Thyroid gland (tissue), 4 donors: ENCODE measurements at regions not wholly inside any gene's neighbourhood (a gene's known extent, or its start where the extent isn't known, plus 50 kb on each side); places are given as distances from the start of the nearest gene placed in this dataset.

Experiments
- CTCF ChIP-seq, 6 experiments: fragments of 200-600 bp in 3 of 6; fragments of 450-650 bp in 3 of 6; sonication (generic) in 3 of 6; IDR thresholded peaks; one replicate each; pipeline ENCODE4 v1.5.1; 2016 to 2019; ENCODE audit warnings: antibody characterized with exemption in 6 of 6, mild to moderate bottlenecking in 2 of 6, inconsistent platforms in 1 of 6, moderate library complexity in 1 of 6
- POLR2A ChIP-seq, 2 donors: fragments of 450-650 bp; IDR thresholded peaks; one replicate each; pipeline ENCODE4 v1.6.1; 2017; ENCODE audit warnings: antibody characterized with exemption in 2 of 2, mild to moderate bottlenecking in 2 of 2, moderate library complexity in 1 of 2

DNA sequence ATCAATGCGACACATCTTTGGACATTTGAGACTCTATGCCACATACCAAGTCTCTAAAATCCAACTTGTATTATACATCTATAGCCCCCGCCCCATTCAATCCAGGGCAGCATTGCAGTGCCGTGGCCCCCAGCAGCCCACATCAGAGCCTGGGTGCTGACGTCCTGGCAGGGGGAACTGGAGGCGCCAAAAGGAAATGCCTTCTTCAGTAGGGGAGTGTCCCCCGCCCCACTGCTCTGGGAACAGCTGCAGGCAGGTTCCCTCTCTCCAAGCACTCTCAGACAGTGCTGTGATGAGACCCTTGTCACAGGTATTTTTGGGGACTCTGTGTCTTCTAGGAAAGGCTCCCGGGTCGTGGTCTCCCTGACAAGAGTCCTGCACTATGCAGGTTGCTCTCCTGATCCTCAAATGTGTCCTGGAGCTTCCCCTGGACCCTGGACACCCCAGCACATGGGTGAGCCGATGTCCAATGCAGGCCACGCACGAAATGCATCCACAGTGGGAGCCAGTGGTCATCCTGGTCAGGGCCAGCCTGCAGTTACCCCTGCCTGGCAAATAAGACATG lies 188.7 kb downstream of the RTP5 start:
- TF ChIP-seq POLR2A (IDR thresholded peaks at IDR 0.05) (no peak), CTCF (IDR thresholded peaks at IDR 0.05) (no peak)
